LNCaP clone FGC (cell line): ENCODE measurements at regions not wholly inside any gene's neighbourhood (a gene's known extent, or its start where the extent isn't known, plus 50 kb on each side); places are given as distances from the start of the nearest gene placed in this dataset.

Experiments
- DNase-seq: peaks from one replicate; pipeline ENCODE4 v3.0.0-alpha.2; 2011; ENCODE audit warnings: low read depth
- H3K4me3 ChIP-seq: 2 replicates; pipeline ENCODE4 v1.5.1; 2011; ENCODE audit warnings: mild to moderate bottlenecking, low read depth, low read length, control low read depth
- CTCF ChIP-seq: IDR thresholded peaks from 2 replicates; pipeline ENCODE4 v1.5.1; 2012; ENCODE audit warnings: mild to moderate bottlenecking; ENCODE audit not compliant: control insufficient read depth, insufficient read depth; ENCODE audit errors: extremely low read depth

- no peak for TF ChIP-seq CTCF
- no peak for DNase-seq
- no peak overlapping the region for H3K4me3 ChIP-seq
Measured at GRCh38 chr7:41428381-41428780, 274.5 kb downstream of the INHBA start.

- no peak for DNase-seq
- TF ChIP-seq CTCF: no peak
- H3K4me3 ChIP-seq: no peak overlapping the region
Measured at GRCh38 chr7:41425926-41426325, 277.0 kb downstream of the INHBA start.

- H3K4me3 ChIP-seq: no peak overlapping the region
- TF ChIP-seq CTCF: no peak
- DNase-seq: no peak
Measured at GRCh38 chr7:41421056-41421455, 281.8 kb downstream of the INHBA start.

GRCh38 chr7:41420421-41420820 is 282.5 kb downstream of the INHBA start:
- no peak overlapping the region for H3K4me3 ChIP-seq
- no peak for DNase-seq
- TF ChIP-seq CTCF: no peak

- DNase-seq: no peak
- H3K4me3 ChIP-seq: no peak overlapping the region
- no peak for TF ChIP-seq CTCF
Measured at GRCh38 chr7:41418337-41418736, 284.6 kb downstream of the INHBA start.

- TF ChIP-seq CTCF: no peak
- no peak for DNase-seq
- H3K4me3 ChIP-seq: no peak overlapping the region
Measured at GRCh38 chr7:41416208-41416595, 286.7 kb downstream of the INHBA start.

GRCh38 chr7:41415471-41416207 is 287.3 kb downstream of the INHBA start:
- H3K4me3 ChIP-seq: no peak overlapping the region
- no peak for DNase-seq
- no peak for TF ChIP-seq CTCF
